PFSK-1 (cell line): ENCODE measurements at regions not wholly inside any gene's neighbourhood (a gene's known extent, or its start where the extent isn't known, plus 50 kb on each side); places are given as distances from the start of the nearest gene placed in this dataset.

Source experiments
- FOXP2 ChIP-seq: optimal IDR thresholded peaks from 2 replicates; pipeline ENCODE3; 2011; ENCODE audit warnings: borderline replicate concordance, control low read depth, inconsistent platforms; ENCODE audit not compliant: insufficient read depth; ENCODE audit errors: extremely low read length, extremely low read depth
- POLR2AphosphoS5 ChIP-seq: IDR thresholded peaks from 2 replicates; pipeline ENCODE4 v1.6.1; 2012; ENCODE audit warnings: low read depth, mild to moderate bottlenecking, control low read depth, low read length, moderate library complexity
- SIN3A ChIP-seq: IDR thresholded peaks from 2 replicates; pipeline ENCODE4 v1.6.1; 2012; ENCODE audit warnings: mild to moderate bottlenecking, low read length, moderate library complexity, borderline replicate concordance; ENCODE audit not compliant: insufficient read depth
- TAF1 ChIP-seq: IDR thresholded peaks from 2 replicates; pipeline ENCODE4 v1.6.1; 2012; ENCODE audit warnings: low read length, control low read depth, borderline replicate concordance; ENCODE audit not compliant: insufficient read depth
- TF ChIP-seq, protein P1 (sequence below), 2 experiments: IDR thresholded peaks; 2 replicates each; pipeline versions ENCODE4 v1.6.1 to v1.8.0; 2011 to 2012; ENCODE audit warnings: low read depth in 2 of 2, low read length in 2 of 2, control low read depth in 1 of 2, inconsistent platforms in 1 of 2, mild to moderate bottlenecking in 1 of 2, moderate library complexity in 1 of 2; ENCODE audit not compliant: insufficient read depth in 1 of 2

- TF ChIP-seq, protein P1, sequence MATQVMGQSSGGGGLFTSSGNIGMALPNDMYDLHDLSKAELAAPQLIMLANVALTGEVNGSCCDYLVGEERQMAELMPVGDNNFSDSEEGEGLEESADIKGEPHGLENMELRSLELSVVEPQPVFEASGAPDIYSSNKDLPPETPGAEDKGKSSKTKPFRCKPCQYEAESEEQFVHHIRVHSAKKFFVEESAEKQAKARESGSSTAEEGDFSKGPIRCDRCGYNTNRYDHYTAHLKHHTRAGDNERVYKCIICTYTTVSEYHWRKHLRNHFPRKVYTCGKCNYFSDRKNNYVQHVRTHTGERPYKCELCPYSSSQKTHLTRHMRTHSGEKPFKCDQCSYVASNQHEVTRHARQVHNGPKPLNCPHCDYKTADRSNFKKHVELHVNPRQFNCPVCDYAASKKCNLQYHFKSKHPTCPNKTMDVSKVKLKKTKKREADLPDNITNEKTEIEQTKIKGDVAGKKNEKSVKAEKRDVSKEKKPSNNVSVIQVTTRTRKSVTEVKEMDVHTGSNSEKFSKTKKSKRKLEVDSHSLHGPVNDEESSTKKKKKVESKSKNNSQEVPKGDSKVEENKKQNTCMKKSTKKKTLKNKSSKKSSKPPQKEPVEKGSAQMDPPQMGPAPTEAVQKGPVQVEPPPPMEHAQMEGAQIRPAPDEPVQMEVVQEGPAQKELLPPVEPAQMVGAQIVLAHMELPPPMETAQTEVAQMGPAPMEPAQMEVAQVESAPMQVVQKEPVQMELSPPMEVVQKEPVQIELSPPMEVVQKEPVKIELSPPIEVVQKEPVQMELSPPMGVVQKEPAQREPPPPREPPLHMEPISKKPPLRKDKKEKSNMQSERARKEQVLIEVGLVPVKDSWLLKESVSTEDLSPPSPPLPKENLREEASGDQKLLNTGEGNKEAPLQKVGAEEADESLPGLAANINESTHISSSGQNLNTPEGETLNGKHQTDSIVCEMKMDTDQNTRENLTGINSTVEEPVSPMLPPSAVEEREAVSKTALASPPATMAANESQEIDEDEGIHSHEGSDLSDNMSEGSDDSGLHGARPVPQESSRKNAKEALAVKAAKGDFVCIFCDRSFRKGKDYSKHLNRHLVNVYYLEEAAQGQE (IDR thresholded peaks at IDR 0.05; ENCODE audit: insufficient read depth in 1 of 2, low read depth in 2 of 2, low read length in 2 of 2), result no peak
- TF ChIP-seq TAF1 (no peak), POLR2AphosphoS5 (no peak), SIN3A (no peak), FOXP2 (peak; percentile 76)
Measured at GRCh38 chr1:228964178-228965089, 229.2 kb downstream of the RHOU start.

GRCh38 chr1:228968891-228969606, 233.8 kb downstream of the RHOU start:
- TF ChIP-seq SIN3A (no peak), POLR2AphosphoS5 (no peak), TAF1 (no peak), FOXP2 (no peak)
- TF ChIP-seq, protein P1 (IDR thresholded peaks at IDR 0.05; ENCODE audit: insufficient read depth in 1 of 2, low read depth in 2 of 2, low read length in 2 of 2), result no peak

- TF ChIP-seq, protein P1 (IDR thresholded peaks at IDR 0.05; ENCODE audit: insufficient read depth in 1 of 2, low read depth in 2 of 2, low read length in 2 of 2), result no peak
- TF ChIP-seq FOXP2, result no peak
Measured at GRCh38 chr1:228969953-228970800, 234.9 kb downstream of the RHOU start.

GRCh38 chr1:228972576-228972975, 237.3 kb downstream of the RHOU start:
- TF ChIP-seq, protein P1 (IDR thresholded peaks at IDR 0.05; ENCODE audit: insufficient read depth in 1 of 2, low read depth in 2 of 2, low read length in 2 of 2), result no peak
